GM23248 (cell line): ENCODE measurements at regions not wholly inside any gene's neighbourhood (a gene's known extent, or its start where the extent isn't known, plus 50 kb on each side); places are given as distances from the start of the nearest gene placed in this dataset.

Experiments used
- DNase-seq: peaks from one replicate; pipeline ENCODE4 v3.0.0-alpha.2; 2015
- H2AFZ ChIP-seq: fragments of 200-600 bp; sonication (generic); 2 replicates; pipeline ENCODE4 v1.6.1; 2016; ENCODE audit warnings: antibody characterized with exemption
- H3F3A ChIP-seq: fragments of 200-600 bp; sonication (generic); 2 replicates; pipeline ENCODE4 v1.6.1; 2016; ENCODE audit warnings: mild to moderate bottlenecking, antibody characterized with exemption, mixed run types; ENCODE audit not compliant: insufficient read depth
- H3K27ac ChIP-seq: fragments of 200-600 bp; sonication (generic); 2 replicates; pipeline ENCODE4 v1.5.1; 2016; ENCODE audit warnings: mild to moderate bottlenecking
- H3K27me3 ChIP-seq: fragments of 200-600 bp; sonication (generic); replicated peaks from 2 replicates; pipeline ENCODE4 v1.6.1; 2016; ENCODE audit warnings: mild to moderate bottlenecking; ENCODE audit not compliant: insufficient read depth
- H3K36me3 ChIP-seq: fragments of 200-600 bp; sonication (generic); 2 replicates; pipeline ENCODE4 v1.6.1; 2016; ENCODE audit warnings: low read depth, mild to moderate bottlenecking
- H3K4me1 ChIP-seq: fragments of 200-600 bp; sonication (generic); 2 replicates; pipeline ENCODE4 v1.6.1; 2016; ENCODE audit warnings: mild to moderate bottlenecking; ENCODE audit not compliant: insufficient read depth
- H3K4me2 ChIP-seq: fragments of 200-600 bp; sonication (generic); one replicate; pipeline ENCODE4 v1.6.1; 2016; ENCODE audit warnings: mild to moderate bottlenecking; ENCODE audit not compliant: unreplicated experiment
- H3K4me3 ChIP-seq: fragments of 200-600 bp; sonication (generic); 2 replicates; pipeline ENCODE4 v1.5.1; 2016; ENCODE audit warnings: mild to moderate bottlenecking
- H3K79me2 ChIP-seq: fragments of 200-600 bp; sonication (generic); 2 replicates; pipeline ENCODE4 v1.6.1; 2016; ENCODE audit warnings: mild to moderate bottlenecking; ENCODE audit not compliant: insufficient read depth
- H3K9ac ChIP-seq: fragments of 200-600 bp; sonication (generic); 2 replicates; pipeline ENCODE4 v1.6.1; 2016; ENCODE audit warnings: mild to moderate bottlenecking
- H3K9me2 ChIP-seq: fragments of 200-600 bp; sonication (generic); 2 replicates; pipeline ENCODE4 v1.6.1; 2016; ENCODE audit warnings: mixed run types, mild to moderate bottlenecking, moderate library complexity; ENCODE audit not compliant: insufficient read depth
- H3K9me3 ChIP-seq: fragments of 200-600 bp; sonication (generic); one replicate; pipeline ENCODE4 v1.6.1; 2017; ENCODE audit warnings: low read depth
- H4K20me1 ChIP-seq: fragments of 200-600 bp; sonication (generic); 2 replicates; pipeline ENCODE4 v1.6.0; 2016; ENCODE audit not compliant: insufficient read depth
- EZH2 ChIP-seq: fragments of 200-600 bp; sonication (generic); IDR thresholded peaks from 2 replicates; pipeline ENCODE4 v1.6.1; 2018; ENCODE audit warnings: antibody characterized with exemption, mild to moderate bottlenecking; ENCODE audit not compliant: insufficient read depth, poor library complexity, severe bottlenecking
- EZH2phosphoT487 ChIP-seq: fragments of 200-600 bp; sonication (generic); IDR thresholded peaks from 2 replicates; pipeline ENCODE4 v1.6.1; 2018; ENCODE audit warnings: antibody characterized with exemption, moderate library complexity, mild to moderate bottlenecking, low read depth; ENCODE audit not compliant: insufficient read depth
- WGBS, 2 experiments: methylation state at CpG; one replicate each; pipeline ENCODE4 v1.1.6; 2015 to 2017; ENCODE audit warnings: low lambda C conversion rate in 2 of 2, low coverage in 1 of 2; ENCODE audit errors: missing lambda C conversion rate in 2 of 2; 5-methylcytosine and 5-hydroxymethylcytosine counted together
- in situ Hi-C: fragments of 300-500 bp; cut with MboI; formaldehyde crosslinking; loops from 2 replicates; pipeline ENCODE4 v1.15.0; 2020

- Histone ChIP-seq H3K9me2 (no peaks in the 10 kb centered on the region), H3K27ac (no peak overlapping the region), H4K20me1 (no peaks in the 10 kb centered on the region), H3F3A (no peaks in the 10 kb centered on the region), H3K27me3 (peaks cover 42% of the 10 kb centered on the region), H3K9ac (no peak overlapping the region), H3K4me2 (no peak overlapping the region), H3K36me3 (no peaks in the 10 kb centered on the region), H3K4me3 (no peak overlapping the region), H2AFZ (no peak overlapping the region), H3K4me1 (no peaks in the 10 kb centered on the region), H3K79me2 (no peaks in the 10 kb centered on the region), H3K9me3 (no peaks in the 10 kb centered on the region)
- no peak for TF ChIP-seq EZH2phosphoT487
- TF ChIP-seq EZH2: no peak
- in situ Hi-C loops: no loop called here
- 30 to 39% methylated on average over 7 of the region's 7 CpGs for WGBS, 2 experiments
- DNase-seq: peak; percentile 3
Observed at GRCh38 chr1:217921126-217921904, 290.2 kb downstream of the SPATA17 start.

GRCh38 chr1:217924924-217925323 lies 293.8 kb downstream of the SPATA17 start:
- Histone ChIP-seq H3F3A (no peaks in the 10 kb centered on the region), H3K36me3 (no peaks in the 10 kb centered on the region), H3K27me3 (peaks cover 27% of the 10 kb centered on the region), H3K9me2 (no peaks in the 10 kb centered on the region), H3K4me2 (no peak overlapping the region), H3K79me2 (no peaks in the 10 kb centered on the region), H3K9ac (no peak overlapping the region), H4K20me1 (no peaks in the 10 kb centered on the region), H3K27ac (no peak overlapping the region), H3K4me1 (no peaks in the 10 kb centered on the region), H2AFZ (no peak overlapping the region), H3K9me3 (no peaks in the 10 kb centered on the region), H3K4me3 (no peak overlapping the region)
- DNase-seq: peak; percentile 24
- 2 to 4% methylated on average over 35 to 36 of the region's 36 CpGs for WGBS, 2 experiments
- in situ Hi-C loops: no loop called here
- TF ChIP-seq EZH2phosphoT487 (no peak), EZH2 (no peak)

- H3K9me3 ChIP-seq: no peaks in the 10 kb centered on the region
- no peak overlapping the region for H3K4me3 ChIP-seq
- no peak overlapping the region for H2AFZ ChIP-seq
- peaks cover 13% of the 10 kb centered on the region for H3K27me3 ChIP-seq
- no peaks in the 10 kb centered on the region for H3F3A ChIP-seq
- H3K27ac ChIP-seq: no peak overlapping the region
- in situ Hi-C loops: no loop called here
- DNase-seq: no peak
- H3K4me2 ChIP-seq: no peak overlapping the region
- no peaks in the 10 kb centered on the region for H3K79me2 ChIP-seq
- no peaks in the 10 kb centered on the region for H3K36me3 ChIP-seq
- no peaks in the 10 kb centered on the region for H4K20me1 ChIP-seq
- no peak overlapping the region for H3K9ac ChIP-seq
- H3K9me2 ChIP-seq: no peaks in the 10 kb centered on the region
- no peaks in the 10 kb centered on the region for H3K4me1 ChIP-seq
- no peak for TF ChIP-seq EZH2
- TF ChIP-seq EZH2phosphoT487: no peak
- 26% methylated on average over 10 of the region's 10 CpGs for WGBS, 2 experiments
Observed at GRCh38 chr1:217929213-217929885, 298.2 kb downstream of the SPATA17 start.

- Histone ChIP-seq H3K27ac (no peak overlapping the region), H3K36me3 (no peaks in the 10 kb centered on the region), H3F3A (no peaks in the 10 kb centered on the region), H3K9ac (no peak overlapping the region), H2AFZ (no peak overlapping the region), H3K4me1 (no peaks in the 10 kb centered on the region), H3K79me2 (no peaks in the 10 kb centered on the region), H3K4me3 (no peak overlapping the region), H3K27me3 (no peaks in the 10 kb centered on the region; the same call in 1 of the 2 replicates), H4K20me1 (no peaks in the 10 kb centered on the region), H3K9me3 (no peaks in the 10 kb centered on the region), H3K9me2 (no peaks in the 10 kb centered on the region), H3K4me2 (no peak overlapping the region)
- in situ Hi-C loops: no loop called here
- TF ChIP-seq EZH2: no peak
- no peak for TF ChIP-seq EZH2phosphoT487
- WGBS, 2 experiments: 13 to 20% methylated on average over 5 of the region's 5 CpGs
- no peak for DNase-seq
Observed at GRCh38 chr1:217943361-217943760, 312.2 kb downstream of the SPATA17 start.
